ENCODE measurements at regions not wholly inside any gene's neighbourhood (a gene's known extent, or its start where the extent isn't known, plus 50 kb on each side); places are given as distances from the start of the nearest gene placed in this dataset.

DNA sequence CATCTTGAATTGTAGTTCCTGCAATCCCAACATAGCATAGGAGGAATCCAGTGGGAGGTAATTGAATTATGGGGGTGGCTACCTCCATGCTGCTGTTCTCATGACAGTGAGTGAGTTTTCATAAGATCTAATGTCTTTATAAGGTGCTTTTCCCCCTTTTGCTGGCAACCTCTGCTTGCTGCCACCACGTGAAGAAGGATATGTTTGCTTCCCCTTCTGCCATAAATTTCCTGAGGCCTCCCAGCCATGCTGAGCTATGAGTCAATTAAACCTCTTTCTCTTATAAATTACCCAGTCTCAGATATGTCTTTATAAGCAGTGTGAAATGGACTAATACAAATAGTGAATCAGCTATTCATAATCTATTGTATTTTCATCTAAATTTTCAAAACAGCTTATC, 537.3 kb downstream of the EPHA3 start:
- DNase-seq (no peak), ATAC-seq (ENCODE audit: insufficient read depth, low FRiP score) (no peak)
- Histone ChIP-seq H3K4me3 (no peak overlapping the region), H3K27ac (ENCODE audit: low read depth in 1 of 2, low read length in 1 of 2) (no peak overlapping the region), H3K9me3 (ENCODE audit: control insufficient read depth in 4 of 4, insufficient read depth in 3 of 4, low read length in 3 of 4) (peaks cover 0 to 4% (median 0%) of the 10 kb centered on the region in 4 donors), H3K36me3 (ENCODE audit: control insufficient read depth in 4 of 4, insufficient read depth in 4 of 4, low read length in 4 of 4) (no peaks in the 10 kb centered on the region), H3K4me1 (ENCODE audit: control insufficient read depth in 5 of 5, insufficient read depth in 5 of 5, low read length in 5 of 5) (no peaks in the 10 kb centered on the region), H3K27me3 (ENCODE audit: control insufficient read depth in 3 of 3, insufficient read depth in 3 of 3, low read length in 2 of 3) (no peaks in the 10 kb centered on the region), H3K9ac (ENCODE audit: insufficient read depth in 1 of 2, low read length in 2 of 2) (no peak overlapping the region)
- WGBS, 2 donors, result 0 to 16% methylated on average over 1 of the region's 1 CpG
- TF ChIP-seq CTCF (IDR thresholded peaks at IDR 0.05; ENCODE audit: control extremely low read depth, extremely low read depth), result no peak

DNA sequence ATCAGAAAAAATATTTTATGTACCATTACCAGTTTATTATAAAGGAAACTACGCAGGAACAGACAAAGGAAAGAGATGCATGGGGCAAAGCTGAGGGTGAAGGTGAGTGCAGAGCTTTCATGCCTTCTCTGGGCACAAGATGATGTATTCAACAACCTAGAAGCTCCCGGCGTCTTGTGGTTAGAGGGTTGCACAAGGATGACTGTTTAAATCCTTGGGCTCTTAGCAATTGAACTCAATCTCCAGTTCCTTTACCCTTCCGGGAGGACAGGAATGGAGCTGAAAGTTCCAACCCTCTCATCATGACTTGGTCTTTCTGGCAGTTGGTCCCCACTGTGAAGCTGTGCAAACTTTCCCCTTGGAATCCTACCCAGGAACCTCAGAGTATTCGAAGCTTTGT, 542.0 kb downstream of the EPHA3 start:
- H3K9me3 ChIP-seq (ENCODE audit: control insufficient read depth in 4 of 4, insufficient read depth in 3 of 4, low read length in 3 of 4), result no peaks in the 10 kb centered on the region
- H3K4me1 ChIP-seq (ENCODE audit: control insufficient read depth in 5 of 5, insufficient read depth in 5 of 5, low read length in 5 of 5), result no peaks in the 10 kb centered on the region
- 88 to 93% methylated on average over 5 of the region's 5 CpGs for WGBS, 2 donors
- ATAC-seq (ENCODE audit: insufficient read depth, low FRiP score) (no peak), DNase-seq (no peak)
- no peak overlapping the region for H3K9ac ChIP-seq (ENCODE audit: insufficient read depth in 1 of 2, low read length in 2 of 2)
- no peak overlapping the region for H3K27ac ChIP-seq (ENCODE audit: low read depth in 1 of 2, low read length in 1 of 2)
- no peaks in the 10 kb centered on the region for H3K27me3 ChIP-seq (ENCODE audit: control insufficient read depth in 3 of 3, insufficient read depth in 3 of 3, low read length in 2 of 3)
- no peak for TF ChIP-seq CTCF (IDR thresholded peaks at IDR 0.05; ENCODE audit: control extremely low read depth, extremely low read depth)
- no peak overlapping the region for H3K4me3 ChIP-seq
- H3K36me3 ChIP-seq (ENCODE audit: control insufficient read depth in 4 of 4, insufficient read depth in 4 of 4, low read length in 4 of 4), result no peaks in the 10 kb centered on the region

DNA sequence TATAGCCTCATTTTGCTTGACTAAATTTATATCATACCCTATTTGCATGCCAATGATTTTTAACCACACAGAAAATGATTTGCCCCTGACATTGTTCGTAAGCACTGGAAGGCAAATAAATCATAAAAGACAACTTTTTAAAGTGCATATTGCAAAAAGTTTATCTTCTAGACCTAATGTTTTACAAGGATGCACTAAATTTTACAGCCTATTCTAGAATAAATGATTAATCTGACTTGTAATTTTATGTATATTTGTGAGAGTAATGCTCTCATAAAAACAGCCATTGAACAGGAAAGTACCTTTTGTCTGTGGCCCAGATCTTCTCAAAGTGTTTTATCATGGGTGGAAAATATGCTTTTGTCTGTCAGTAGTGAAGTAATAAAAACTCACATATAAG, 546.6 kb downstream of the EPHA3 start:
- Histone ChIP-seq H3K4me1 (ENCODE audit: control insufficient read depth in 5 of 5, insufficient read depth in 5 of 5, low read length in 5 of 5) (no peaks in the 10 kb centered on the region), H3K9me3 (ENCODE audit: control insufficient read depth in 4 of 4, insufficient read depth in 3 of 4, low read length in 3 of 4) (peaks cover 0 to 6% (median 3%) of the 10 kb centered on the region in 4 donors), H3K27me3 (ENCODE audit: control insufficient read depth in 3 of 3, insufficient read depth in 3 of 3, low read length in 2 of 3) (no peaks in the 10 kb centered on the region), H3K27ac (ENCODE audit: low read depth in 1 of 2, low read length in 1 of 2) (no peak overlapping the region), H3K36me3 (ENCODE audit: control insufficient read depth in 4 of 4, insufficient read depth in 4 of 4, low read length in 4 of 4) (no peaks in the 10 kb centered on the region), H3K4me3 (no peak overlapping the region), H3K9ac (ENCODE audit: insufficient read depth in 1 of 2, low read length in 2 of 2) (no peak overlapping the region)
- 58 to 67% methylated on average over 1 of the region's 1 CpG for WGBS, 2 donors
- TF ChIP-seq CTCF (IDR thresholded peaks at IDR 0.05; ENCODE audit: control extremely low read depth, extremely low read depth), result no peak
- DNase-seq (no peak), ATAC-seq (ENCODE audit: insufficient read depth, low FRiP score) (no peak)

DNA sequence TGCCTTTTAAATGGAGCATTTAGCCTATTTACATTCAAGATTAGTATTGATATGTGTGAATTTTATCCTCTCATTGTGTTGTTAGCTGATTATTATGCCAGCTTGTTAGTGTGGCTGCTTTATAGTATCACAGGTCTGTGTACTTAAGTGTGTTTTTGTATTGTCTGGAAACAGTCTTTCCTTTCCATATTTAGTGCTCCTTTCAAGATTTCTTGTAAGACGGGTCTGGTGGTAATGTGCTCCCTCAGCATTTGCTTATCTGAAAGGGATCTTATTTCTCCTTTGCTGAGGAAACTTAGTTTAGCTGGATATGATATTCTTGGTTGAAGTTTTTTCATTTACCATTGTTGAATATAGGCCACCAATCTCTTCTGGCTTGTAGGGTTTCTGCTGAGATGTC, 549.0 kb downstream of the EPHA3 start:
- no peaks in the 10 kb centered on the region for H3K27me3 ChIP-seq (ENCODE audit: control insufficient read depth in 3 of 3, insufficient read depth in 3 of 3, low read length in 2 of 3)
- DNase-seq, result no peak
- no peak overlapping the region for H3K27ac ChIP-seq (ENCODE audit: low read depth in 1 of 2, low read length in 1 of 2)
- H3K4me1 ChIP-seq (ENCODE audit: control insufficient read depth in 5 of 5, insufficient read depth in 5 of 5, low read length in 5 of 5), result no peaks in the 10 kb centered on the region
- H3K9me3 ChIP-seq (ENCODE audit: control insufficient read depth in 4 of 4, insufficient read depth in 3 of 4, low read length in 3 of 4), result peaks cover 0 to 6% (median 3%) of the 10 kb centered on the region in 4 donors
- 79 to 89% methylated on average over 1 of the region's 1 CpG for WGBS, 2 donors
- no peak for TF ChIP-seq CTCF (IDR thresholded peaks at IDR 0.05; ENCODE audit: control extremely low read depth, extremely low read depth)
- H3K4me3 ChIP-seq, result no peak overlapping the region
- H3K36me3 ChIP-seq (ENCODE audit: control insufficient read depth in 4 of 4, insufficient read depth in 4 of 4, low read length in 4 of 4), result no peaks in the 10 kb centered on the region
- no peak for ATAC-seq (ENCODE audit: insufficient read depth, low FRiP score)
- no peak overlapping the region for H3K9ac ChIP-seq (ENCODE audit: insufficient read depth in 1 of 2, low read length in 2 of 2)
